GM12892 (cell line): ENCODE measurements at regions not wholly inside any gene's neighbourhood (a gene's known extent, or its start where the extent isn't known, plus 50 kb on each side); places are given as distances from the start of the nearest gene placed in this dataset.

Experiments used
- POLR2A ChIP-seq: IDR thresholded peaks from 2 replicates; pipeline ENCODE4 v1.6.1; 2011; ENCODE audit warnings: low read depth, low read length, control low read depth
- POLR2AphosphoS5 ChIP-seq: IDR thresholded peaks from 2 replicates; pipeline ENCODE4 v1.6.1; 2011; ENCODE audit warnings: low read depth, low read length, control low read depth

GRCh38 chrX:34879886-34880285 is 62.7 kb upstream of the FAM47B start:
- TF ChIP-seq POLR2AphosphoS5 (no peak), POLR2A (no peak)
